Hepatocyte (in vitro differentiated cells): ENCODE measurements at regions not wholly inside any gene's neighbourhood (a gene's known extent, or its start where the extent isn't known, plus 50 kb on each side); places are given as distances from the start of the nearest gene placed in this dataset.

Experiments
- DNase-seq: peaks from one replicate; pipeline ENCODE4 v3.0.0-alpha.2; 2016; ENCODE audit warnings: low spot score
- H2AFZ ChIP-seq: fragments of 200-600 bp; sonication (generic); 2 replicates; pipeline ENCODE4 v1.6.0; 2016; ENCODE audit warnings: antibody characterized with exemption, mild to moderate bottlenecking
- H3K27ac ChIP-seq: fragments of 200-600 bp; sonication (generic); 2 replicates; pipeline ENCODE4 v1.5.1; 2016; ENCODE audit warnings: mild to moderate bottlenecking
- H3K27me3 ChIP-seq: fragments of 200-600 bp; sonication (generic); 2 replicates; pipeline ENCODE4 v1.6.1; 2016
- H3K36me3 ChIP-seq: fragments of 200-600 bp; sonication (generic); replicated peaks from 2 replicates; pipeline ENCODE4 v1.5.1; 2016; ENCODE audit warnings: low read depth; ENCODE audit not compliant: insufficient read depth
- H3K4me1 ChIP-seq: fragments of 200-600 bp; sonication (generic); 2 replicates; pipeline ENCODE4 v1.5.1; 2016; ENCODE audit warnings: mild to moderate bottlenecking, moderate library complexity; ENCODE audit not compliant: insufficient read depth
- H3K4me2 ChIP-seq: fragments of 200-600 bp; sonication (generic); 2 replicates; pipeline ENCODE4 v1.6.0; 2016
- H3K4me3 ChIP-seq: fragments of 200-600 bp; sonication (generic); 2 replicates; pipeline ENCODE4 v1.5.1; 2016; ENCODE audit warnings: mild to moderate bottlenecking
- H3K79me2 ChIP-seq: fragments of 200-600 bp; sonication (generic); 2 replicates; pipeline ENCODE4 v1.6.0; 2017; ENCODE audit warnings: mild to moderate bottlenecking
- H3K9me2 ChIP-seq: fragments of 200-600 bp; sonication (generic); replicated peaks from 2 replicates; pipeline ENCODE4 v1.6.0; 2017; ENCODE audit warnings: mild to moderate bottlenecking; ENCODE audit not compliant: insufficient read depth
- H3K9me3 ChIP-seq: fragments of 200-600 bp; sonication (generic); 2 replicates; pipeline ENCODE4 v1.5.1; 2016; ENCODE audit warnings: low read depth, mild to moderate bottlenecking
- H4K20me1 ChIP-seq: fragments of 200-600 bp; sonication (generic); 2 replicates; pipeline ENCODE4 v1.6.0; 2016; ENCODE audit warnings: mild to moderate bottlenecking; ENCODE audit not compliant: insufficient read depth, poor library complexity, severe bottlenecking
- CTCF ChIP-seq: fragments of 200-600 bp; sonication (generic); IDR thresholded peaks from 2 replicates; pipeline ENCODE4 v1.5.1; 2016; ENCODE audit warnings: antibody characterized with exemption, mild to moderate bottlenecking; ENCODE audit not compliant: poor library complexity
- EZH2 ChIP-seq: fragments of 200-600 bp; sonication (generic); IDR thresholded peaks from 2 replicates; pipeline ENCODE4 v1.6.1; 2016; ENCODE audit warnings: antibody characterized with exemption, mild to moderate bottlenecking, borderline replicate concordance
- EZH2phosphoT487 ChIP-seq: fragments of 200-600 bp; sonication (generic); IDR thresholded peaks from one replicate; pipeline ENCODE4 v1.6.1; 2018; ENCODE audit warnings: antibody characterized with exemption, mild to moderate bottlenecking, low read depth, moderate library complexity; ENCODE audit not compliant: unreplicated experiment, severe bottlenecking
- WGBS: methylation state at CpG from one replicate; pipeline ENCODE4 v1.1.6; 2016; ENCODE audit warnings: low lambda C conversion rate; ENCODE audit errors: missing lambda C conversion rate; 5-methylcytosine and 5-hydroxymethylcytosine counted together

GRCh38 chr14:43481864-43482263 is 1025.2 kb downstream of the FSCB start:
- 98% methylated on average over 2 of the region's 2 CpGs for WGBS
- Histone ChIP-seq H3K9me2 (no peaks in the 10 kb centered on the region), H4K20me1 (no peaks in the 10 kb centered on the region), H2AFZ (no peak overlapping the region), H3K4me1 (no peaks in the 10 kb centered on the region), H3K27ac (no peak overlapping the region), H3K36me3 (no peaks in the 10 kb centered on the region), H3K4me3 (no peak overlapping the region), H3K4me2 (no peak overlapping the region), H3K79me2 (no peaks in the 10 kb centered on the region), H3K27me3 (no peaks in the 10 kb centered on the region), H3K9me3 (no peaks in the 10 kb centered on the region)
- DNase-seq: no peak
- no peak for TF ChIP-seq EZH2
- TF ChIP-seq CTCF: no peak

- Histone ChIP-seq H3K9me2 (no peaks in the 10 kb centered on the region), H3K4me1 (no peaks in the 10 kb centered on the region), H3K9me3 (no peaks in the 10 kb centered on the region), H3K4me3 (no peak overlapping the region), H3K36me3 (no peaks in the 10 kb centered on the region), H4K20me1 (no peaks in the 10 kb centered on the region), H3K79me2 (no peaks in the 10 kb centered on the region), H2AFZ (no peak overlapping the region), H3K27ac (no peak overlapping the region), H3K4me2 (no peak overlapping the region), H3K27me3 (no peaks in the 10 kb centered on the region)
- no peak for DNase-seq
- WGBS: 84% methylated on average over 1 of the region's 1 CpG
- TF ChIP-seq EZH2phosphoT487 (no peak), CTCF (no peak), EZH2 (no peak)
Measured at GRCh38 chr14:43480976-43481375, 1026.1 kb downstream of the FSCB start.

- H3K9me2 ChIP-seq: no peaks in the 10 kb centered on the region
- H3K4me2 ChIP-seq: no peak overlapping the region
- DNase-seq: no peak
- no peaks in the 10 kb centered on the region for H3K9me3 ChIP-seq
- H3K27me3 ChIP-seq: no peaks in the 10 kb centered on the region
- H3K27ac ChIP-seq: no peak overlapping the region
- TF ChIP-seq EZH2phosphoT487 (no peak), EZH2 (no peak), CTCF (no peak)
- H3K4me1 ChIP-seq: no peaks in the 10 kb centered on the region
- H3K36me3 ChIP-seq: no peaks in the 10 kb centered on the region
- no peaks in the 10 kb centered on the region for H4K20me1 ChIP-seq
- H3K4me3 ChIP-seq: no peak overlapping the region
- WGBS: 56% methylated on average over 2 of the region's 2 CpGs
- no peak overlapping the region for H2AFZ ChIP-seq
- H3K79me2 ChIP-seq: no peaks in the 10 kb centered on the region
Measured at GRCh38 chr14:43479596-43480195, 1027.4 kb downstream of the FSCB start.

DNA sequence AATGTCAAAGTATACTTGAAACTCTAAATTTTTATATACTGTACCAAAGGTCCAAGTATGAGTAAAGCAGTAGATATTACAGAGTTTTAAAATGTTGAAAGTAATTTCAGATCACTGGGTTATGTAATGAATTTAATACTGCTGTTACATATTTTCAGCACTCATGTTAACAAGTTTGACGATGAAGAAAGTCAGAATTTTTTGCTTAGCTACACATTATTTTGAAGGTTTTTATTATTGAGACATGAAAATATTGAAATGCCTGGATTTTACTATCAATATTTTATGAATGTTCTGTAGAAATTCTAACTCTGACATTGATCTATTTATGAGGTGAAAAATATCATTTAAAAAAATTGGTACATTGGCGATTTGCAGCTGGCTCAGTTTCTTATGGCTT is 1030.3 kb downstream of the FSCB start:
- H3K79me2 ChIP-seq: no peaks in the 10 kb centered on the region
- H3K4me3 ChIP-seq: no peak overlapping the region
- H3K4me1 ChIP-seq: no peaks in the 10 kb centered on the region
- H3K36me3 ChIP-seq: no peaks in the 10 kb centered on the region
- H3K4me2 ChIP-seq: no peak overlapping the region
- H3K9me2 ChIP-seq: no peaks in the 10 kb centered on the region
- WGBS: 92% methylated on average over 2 of the region's 2 CpGs
- no peak overlapping the region for H3K27ac ChIP-seq
- no peaks in the 10 kb centered on the region for H3K9me3 ChIP-seq
- no peaks in the 10 kb centered on the region for H4K20me1 ChIP-seq
- DNase-seq: no peak
- H2AFZ ChIP-seq: no peak overlapping the region
- no peaks in the 10 kb centered on the region for H3K27me3 ChIP-seq
- TF ChIP-seq EZH2phosphoT487: no peak
- no peak for TF ChIP-seq EZH2
- TF ChIP-seq CTCF: no peak
